Activated CD4-positive, alpha-beta T cell treated with anti-CD3 and anti-CD28 coated beads, Interleukin-2, Interleukin-6, amounts not matched to agents 100 ng/mL and 50 ng/mL, durations not matched to agents 16 hours and 8 hours (primary cell): ENCODE measurements at regions not wholly inside any gene's neighbourhood (a gene's known extent, or its start where the extent isn't known, plus 50 kb on each side); places are given as distances from the start of the nearest gene placed in this dataset.
A peak's percentile ranks its signal among the peaks of the same experiment; 100 is the strongest.
"Not testable (repeated sequence)": the region's sequence is repeated elsewhere in the genome, so short reads cannot be mapped to it uniquely, and the experiment has no call there.

ENCODE experiments used
- DNase-seq: peaks from one replicate; pipeline ENCODE4 v3.0.0-alpha.2; 2020

DNA sequence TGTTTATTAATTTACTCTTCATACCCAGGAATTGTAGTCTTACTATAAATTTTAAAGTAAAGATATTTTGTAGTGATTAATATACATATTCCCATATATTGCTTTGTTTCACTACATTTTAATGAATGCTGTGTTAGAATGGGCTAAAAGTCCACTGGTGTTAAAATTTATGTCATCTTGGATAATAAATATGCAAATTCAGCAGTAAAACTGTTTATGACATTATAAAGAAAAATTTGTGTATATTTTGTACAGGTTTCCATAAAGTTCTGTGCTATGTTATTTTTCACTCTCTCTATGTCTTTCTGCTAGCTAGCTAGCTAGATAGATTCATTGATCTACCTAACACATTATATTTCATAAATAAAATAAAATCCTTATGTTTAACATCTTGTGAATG, 1071.2 kb downstream of the FAT4 start:
- DNase-seq = no peak

GRCh38 chr4:126386512-126386911, 1071.8 kb downstream of the FAT4 start:
- DNase-seq = no peak

GRCh38 chr4:126395664-126396063, 1080.9 kb downstream of the FAT4 start:
- DNase-seq = no peak

DNA sequence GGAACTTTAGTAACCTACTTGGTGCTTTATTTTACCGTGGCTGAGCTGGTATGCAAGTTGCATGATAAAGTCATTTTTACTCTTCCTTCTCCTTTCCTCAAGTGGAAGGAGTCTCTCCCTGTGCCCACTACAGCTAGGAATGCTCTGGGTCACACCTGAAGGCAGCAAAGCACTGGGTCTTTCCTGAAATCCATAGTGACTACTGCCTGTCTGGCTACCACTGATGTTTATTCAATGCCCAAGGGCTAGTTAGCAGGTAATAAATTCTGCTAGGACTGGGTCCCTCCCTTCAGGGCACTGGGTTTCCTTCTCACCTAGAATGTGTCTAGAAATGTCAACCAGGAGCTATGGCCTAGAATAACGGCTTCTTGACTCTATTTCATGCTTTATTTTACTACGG, 1081.4 kb downstream of the FAT4 start:
- DNase-seq = no peak

- no peak for DNase-seq
Observed at GRCh38 chr4:126396703-126397102, 1081.9 kb downstream of the FAT4 start.

DNA sequence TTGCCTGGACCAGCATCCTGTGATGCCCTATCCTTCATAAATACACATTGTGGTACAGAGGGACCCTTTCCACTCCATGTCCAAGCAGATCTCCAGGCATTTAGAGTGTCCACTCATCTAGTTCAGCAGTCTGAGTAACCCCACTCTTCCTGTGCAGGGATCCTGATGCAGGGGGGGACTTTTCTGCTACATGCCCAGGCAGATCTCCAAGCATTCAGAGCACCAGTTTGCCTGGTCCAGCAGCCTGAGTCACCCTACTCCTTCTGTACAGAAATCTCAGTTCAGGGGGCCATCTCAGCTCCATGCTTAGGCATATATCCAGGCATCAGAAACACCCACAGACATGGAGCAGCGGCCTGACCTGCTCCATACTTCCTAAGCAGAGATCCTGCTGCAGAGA, 1089.8 kb downstream of the FAT4 start:
- no peak for DNase-seq

GRCh38 chr4:126405369-126405982, 1090.7 kb downstream of the FAT4 start:
- peak; percentile 5 for DNase-seq

GRCh38 chr4:126409746-126410145, 1095.0 kb downstream of the FAT4 start:
- no peak for DNase-seq

GRCh38 chr4:126411047-126411446, 1096.3 kb downstream of the FAT4 start:
- DNase-seq = no peak

- not testable (repeated sequence) for DNase-seq
Observed at GRCh38 chr4:126412310-126412709, 1097.6 kb downstream of the FAT4 start.

- DNase-seq = no peak
Observed at GRCh38 chr4:126414741-126415140, 1100.0 kb downstream of the FAT4 start.

DNA sequence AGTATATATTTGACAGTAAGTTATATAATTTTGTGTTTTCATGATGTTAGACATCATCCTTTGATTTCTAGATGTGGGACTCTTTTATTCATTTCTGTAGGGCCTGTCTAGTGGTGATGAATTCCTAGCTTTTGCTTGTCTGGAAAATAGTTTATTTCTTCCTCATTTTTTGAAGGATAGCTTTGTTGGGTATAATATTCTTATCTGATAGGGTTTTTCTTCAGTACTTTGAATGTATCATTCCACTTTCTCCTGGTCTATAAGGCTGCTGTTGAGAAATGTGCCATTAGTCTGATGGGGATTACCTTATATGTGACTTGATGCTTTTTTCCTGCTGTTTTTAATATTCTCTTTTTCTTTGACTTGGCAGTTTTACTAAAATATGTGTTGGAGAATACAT, 1104.5 kb downstream of the FAT4 start:
- no peak for DNase-seq

- DNase-seq = no peak
Observed at GRCh38 chr4:126427853-126428252, 1113.1 kb downstream of the FAT4 start.

DNA sequence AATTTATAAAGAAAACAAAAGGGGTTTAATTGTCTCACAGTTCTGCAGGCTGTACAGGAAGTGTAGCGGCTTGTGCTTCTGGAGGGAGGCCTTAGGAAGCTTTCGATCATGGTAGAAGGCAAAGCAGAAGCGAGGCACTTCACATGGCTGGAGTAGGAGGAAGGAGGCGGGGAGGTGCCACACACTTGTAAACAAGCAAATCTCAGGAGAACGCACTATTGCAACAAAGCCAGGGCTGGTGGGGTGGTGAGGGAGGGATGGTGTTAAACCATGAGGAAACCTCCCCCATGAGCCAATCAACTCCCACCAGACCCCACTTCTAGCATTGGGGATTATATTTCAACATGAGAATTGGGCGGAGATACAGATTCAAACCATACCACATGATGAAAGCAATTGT, 1116.3 kb downstream of the FAT4 start:
- DNase-seq = no peak

DNA sequence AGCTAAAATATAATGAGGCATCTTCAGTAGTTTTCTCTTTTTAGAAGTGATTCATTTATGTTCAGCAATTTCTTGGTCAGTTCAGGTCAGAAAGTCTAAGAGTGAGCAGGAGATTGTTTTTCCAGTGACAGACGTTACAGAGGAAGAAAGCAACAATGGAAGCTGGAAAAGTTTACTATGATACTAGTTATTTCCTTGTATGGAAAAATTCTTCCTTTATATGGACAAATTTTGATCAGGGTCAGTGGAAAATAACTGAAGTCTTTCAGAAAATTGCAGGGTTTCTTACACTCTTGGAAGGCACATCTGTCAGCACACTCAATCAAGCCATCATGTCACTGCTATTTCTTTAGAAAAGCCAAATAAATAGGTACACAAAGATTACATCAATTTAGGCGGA, 1120.7 kb downstream of the FAT4 start:
- no peak for DNase-seq

DNA sequence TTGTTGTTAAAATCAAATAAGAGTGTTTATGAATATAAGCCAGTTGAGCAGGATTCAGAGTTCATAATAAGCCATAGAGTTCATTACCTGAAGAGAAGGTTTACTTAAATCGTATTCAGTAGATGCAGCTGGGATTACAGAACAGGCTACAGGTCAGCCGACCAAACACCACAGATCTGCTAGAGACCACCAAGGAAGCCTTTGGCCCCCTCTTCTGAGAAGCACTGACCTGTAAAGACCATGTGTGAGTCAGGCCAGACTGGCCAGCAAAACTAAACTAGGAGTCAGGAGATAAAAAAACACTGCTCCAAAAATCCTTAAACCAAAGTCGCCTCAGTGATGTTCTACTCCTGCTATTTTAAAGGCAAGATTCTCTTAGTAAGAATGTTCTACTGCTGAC, 1125.5 kb downstream of the FAT4 start:
- no peak for DNase-seq

DNA sequence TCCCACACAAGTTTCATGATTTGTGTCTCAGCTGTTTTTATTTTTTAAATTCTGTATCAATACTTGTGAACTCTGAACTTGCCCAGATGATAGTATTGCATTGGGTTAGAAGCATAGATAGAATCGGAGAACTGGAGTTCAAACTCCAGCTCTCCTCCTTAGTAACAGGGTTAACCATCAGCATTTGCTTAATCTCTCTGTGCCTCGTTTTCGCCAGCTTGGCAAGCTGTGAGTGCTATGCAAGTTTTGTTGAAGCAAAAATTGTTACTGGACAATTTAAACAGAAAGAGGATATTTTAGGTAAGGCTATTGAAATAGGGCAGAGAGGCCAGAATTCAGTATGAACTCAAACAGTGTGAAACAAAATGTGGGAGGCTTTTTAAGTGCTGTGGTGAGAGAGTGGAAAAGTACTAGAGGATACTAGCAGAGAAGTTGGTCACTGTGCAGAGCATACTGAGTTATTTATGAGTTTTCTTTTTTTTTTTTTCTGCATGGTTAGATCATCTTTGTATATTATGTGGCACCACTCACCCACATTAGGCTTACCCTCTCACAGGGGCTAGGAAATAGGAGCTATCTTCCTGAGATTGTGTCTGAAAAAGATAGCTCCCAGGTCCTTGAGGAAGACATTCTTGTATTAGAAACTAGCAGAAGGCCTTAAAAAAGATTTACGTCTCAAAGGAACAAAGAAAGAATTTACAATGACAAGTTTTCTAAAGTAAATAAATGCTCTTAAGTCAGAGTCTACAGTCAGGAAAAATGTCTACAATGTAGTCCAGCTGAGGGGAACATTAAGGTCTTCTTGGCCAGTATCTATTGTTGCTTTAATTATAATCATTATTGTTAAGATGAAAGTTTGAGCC, 1126.6 kb downstream of the FAT4 start:
- DNase-seq = no peak

DNA sequence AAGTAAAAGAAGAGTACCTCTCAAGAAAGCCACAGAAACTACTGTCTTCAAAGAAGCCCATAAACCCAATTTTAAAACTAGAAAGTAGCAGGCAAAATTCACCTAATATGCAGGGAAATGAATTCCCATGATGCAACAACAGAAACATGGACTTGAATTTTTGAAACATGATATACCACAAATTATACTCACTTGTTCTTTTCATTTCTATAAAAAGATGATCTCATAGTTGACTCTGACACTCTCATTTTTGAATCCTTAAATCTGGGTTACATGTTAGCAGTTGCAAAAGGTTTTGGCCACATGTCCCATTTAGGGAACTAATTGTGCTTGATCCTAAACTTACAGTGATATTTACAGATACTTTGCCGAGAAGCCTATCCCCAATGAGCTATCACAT, 1130.8 kb downstream of the FAT4 start:
- no peak for DNase-seq

GRCh38 chr4:126446917-126447316, 1132.2 kb downstream of the FAT4 start:
- DNase-seq = no peak

DNA sequence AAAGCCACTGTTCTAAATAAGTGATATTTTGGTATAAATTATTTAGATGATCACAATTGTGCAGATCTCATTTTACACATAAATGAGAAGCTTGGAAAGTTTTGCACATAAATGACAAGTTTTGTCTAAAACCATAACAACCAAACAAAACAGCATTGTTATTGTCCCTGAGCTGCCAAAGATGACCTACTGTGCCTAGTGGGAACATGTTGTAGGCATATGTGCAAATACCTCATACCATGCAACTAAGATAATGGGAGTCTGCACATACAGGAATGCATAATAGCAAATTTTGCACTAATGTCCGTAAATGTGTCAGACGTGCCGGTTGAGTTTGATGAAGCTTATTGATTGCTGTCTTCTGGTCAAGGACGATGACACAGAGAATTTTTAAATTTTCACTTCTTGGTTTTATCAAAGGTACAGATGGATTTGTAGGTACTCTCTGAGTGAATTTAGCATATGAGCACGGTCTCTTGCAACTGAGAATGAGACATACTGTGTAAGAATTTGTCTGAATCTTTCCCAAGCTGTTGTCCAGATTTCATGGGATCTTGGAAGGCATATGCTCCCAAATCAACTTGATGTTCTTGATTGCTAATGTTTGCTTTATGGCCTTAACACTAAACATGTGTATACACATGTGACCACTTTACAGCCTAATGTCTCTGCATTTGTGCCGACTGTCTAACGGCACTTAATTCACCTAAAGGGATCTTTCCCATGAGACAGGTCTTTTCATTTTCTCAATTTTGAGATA, 1133.5 kb downstream of the FAT4 start:
- no peak for DNase-seq

DNA sequence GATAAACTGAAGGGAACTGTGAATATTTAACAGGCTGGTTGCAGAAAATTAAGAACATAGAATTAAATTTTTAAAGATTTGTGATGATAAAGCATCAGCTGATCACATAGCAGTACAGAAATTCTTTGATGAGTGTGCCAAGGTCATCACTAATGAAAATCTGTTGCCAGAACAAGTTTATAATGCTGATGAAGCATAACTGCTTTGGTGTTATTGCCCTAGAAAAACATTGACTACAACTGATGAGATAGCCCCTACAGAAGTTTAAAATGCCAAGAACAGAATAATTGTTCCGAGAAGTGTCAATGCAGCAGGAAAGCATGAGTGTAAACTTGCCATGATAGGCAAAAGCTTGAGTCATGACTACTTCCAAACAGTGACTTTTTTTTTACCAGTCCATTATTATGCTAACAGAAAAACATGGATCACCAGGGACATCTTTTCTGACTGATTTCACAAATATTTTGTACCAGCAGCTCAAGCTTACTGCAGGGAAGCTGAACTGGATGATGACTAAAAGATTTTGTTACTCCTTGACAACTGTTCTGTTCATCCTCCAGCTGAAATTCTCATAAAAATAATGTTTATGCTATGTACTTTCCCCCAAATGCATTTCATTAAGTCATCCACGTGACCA, 1136.6 kb downstream of the FAT4 start:
- no peak for DNase-seq

GRCh38 chr4:126455865-126456264, 1141.1 kb downstream of the FAT4 start:
- no peak for DNase-seq

GRCh38 chr4:126458993-126459392, 1144.2 kb downstream of the FAT4 start:
- DNase-seq = no peak
